ENCODE measurements at regions not wholly inside any gene's neighbourhood (a gene's known extent, or its start where the extent isn't known, plus 50 kb on each side); places are given as distances from the start of the nearest gene placed in this dataset.

- dilution Hi-C loops (cut with HindIII; ENCODE audit: low sequenced_read_pairs, unreplicated experiment) (no loop called here), intact Hi-C loops (cut with micrococcal nuclease) (no loop called here), in situ Hi-C loops (cut with MboI; ENCODE audit: low sequenced_read_pairs) (no loop called here)
- Histone ChIP-seq H2BK120ac (ENCODE audit: low read depth, low read length) (no peak overlapping the region), H4K5ac (ENCODE audit: low read depth, low read length) (no peak overlapping the region), H3K4me1 (ENCODE audit: control insufficient read depth, insufficient read depth, low read length) (no peaks in the 10 kb centered on the region), H3K4ac (ENCODE audit: low read depth, low read length) (no peak overlapping the region), H3K36me3 (ENCODE audit: control insufficient read depth, insufficient read depth, low read length) (no peaks in the 10 kb centered on the region), H2AK9ac (replicated peaks; ENCODE audit: low read depth, low read length, poor library complexity) (no peak overlapping the region), H3K9me1 (ENCODE audit: insufficient read depth, low read length) (no peaks in the 10 kb centered on the region), H3K23ac (ENCODE audit: low read depth, low read length) (no peak overlapping the region), H3K4me3 (ENCODE audit: insufficient read depth, low read depth, low read length) (no peak overlapping the region), H4K8ac (ENCODE audit: low read depth in 2 of 2, low read length in 2 of 2) (no peak overlapping the region), H3K4me2 (ENCODE audit: low read depth, low read length) (no peak overlapping the region), H3K79me1 (ENCODE audit: low read depth in 1 of 2, low read length in 2 of 2) (no peaks in the 10 kb centered on the region), H2AFZ (replicated peaks; ENCODE audit: low read length, poor library complexity) (no peak overlapping the region), H3K56ac (ENCODE audit: extremely low read depth, insufficient read depth, low read length) (no peak overlapping the region), H4K91ac (ENCODE audit: insufficient read depth, low read depth, low read length) (no peak overlapping the region), H3K9ac (ENCODE audit: low read depth, low read length) (no peak overlapping the region), H3K14ac (replicated peaks; ENCODE audit: low read depth, low read length) (no peak overlapping the region), H4K20me1 (ENCODE audit: insufficient read depth, low read length) (no peaks in the 10 kb centered on the region), H2BK5ac (ENCODE audit: low read depth, low read length, poor library complexity, severe bottlenecking) (no peak overlapping the region), H3K9me3 (ENCODE audit: control insufficient read depth, insufficient read depth, low read length) (peaks cover 6% of the 10 kb centered on the region), H2BK15ac (ENCODE audit: low read depth, low read length) (no peak overlapping the region), H2AK5ac (ENCODE audit: low read depth, low read length) (no peak overlapping the region), H3K18ac (ENCODE audit: low read depth, low read length) (no peak overlapping the region), H3K27me3 (ENCODE audit: control insufficient read depth, insufficient read depth, low read length) (no peaks in the 10 kb centered on the region), H3K27ac (ENCODE audit: insufficient read depth, low read length) (no peak overlapping the region), H2BK20ac (ENCODE audit: low read depth, low read length) (no peak overlapping the region)
- TF ChIP-seq MXI1 (IDR thresholded peaks at IDR 0.05; ENCODE audit: borderline replicate concordance, low read depth, low read length) (no peak), RCOR1 (IDR thresholded peaks at IDR 0.05; ENCODE audit: insufficient replicate concordance, low read length) (no peak), NFE2L2 (IDR thresholded peaks at IDR 0.05; ENCODE audit: low read depth, low read length) (no peak), BHLHE40 (IDR thresholded peaks at IDR 0.05; ENCODE audit: low read depth, low read length) (no peak)
- CTCF ChIA-PET, result no interaction called here
- WGBS, 2 experiments (ENCODE audit: extremely low coverage in 2 of 2, insufficient read length in 1 of 2), result 31% methylated on average over 2 of the region's 5 CpGs; no CpG with 5 or more reads in 1 of the 2 experiments
- POLR2A ChIA-PET (ENCODE audit: unreplicated experiment), result no interaction called here
- ATAC-seq (ENCODE audit: low read depth) (no peak), DNase-seq (no peak)
- no TSS peak for BruUV-seq (replicated peaks)
These were observed 83.8 kb upstream of the BCHE start for GRCh38 chr3:165920984-165921383.

All from IMR-90 (cell line).